Skeletal muscle satellite cell (primary cell): ENCODE measurements at regions not wholly inside any gene's neighbourhood (a gene's known extent, or its start where the extent isn't known, plus 50 kb on each side); places are given as distances from the start of the nearest gene placed in this dataset.
A peak's percentile ranks its signal among the peaks of the same experiment; 100 is the strongest.

Experiments
- H3K27me3 ChIP-seq: 2 replicates; pipeline ENCODE4 v1.7.0; 2013; ENCODE audit warnings: low read length; ENCODE audit not compliant: control insufficient read depth, insufficient read depth
- H3K36me3 ChIP-seq: 2 replicates; pipeline ENCODE4 v1.7.0; 2013; ENCODE audit warnings: mild to moderate bottlenecking, control low read depth, low read length; ENCODE audit not compliant: insufficient read depth
- H3K4me1 ChIP-seq: 2 replicates; pipeline ENCODE4 v1.7.0; 2013; ENCODE audit warnings: low read length; ENCODE audit not compliant: control insufficient read depth, insufficient read depth
- H3K4me2 ChIP-seq: 2 replicates; pipeline ENCODE4 v1.7.0; 2013; ENCODE audit warnings: mild to moderate bottlenecking, low read length
- H3K4me3 ChIP-seq: 2 replicates; pipeline ENCODE4 v1.7.0; 2013; ENCODE audit warnings: low read length
- H3K9ac ChIP-seq: 2 replicates; pipeline ENCODE4 v1.7.0; 2013; ENCODE audit warnings: mild to moderate bottlenecking, low read depth, low read length, moderate library complexity
- H3K9me3 ChIP-seq: replicated peaks from 2 replicates; pipeline ENCODE4 v1.7.0; 2013; ENCODE audit warnings: mild to moderate bottlenecking, control low read depth, low read length

DNA sequence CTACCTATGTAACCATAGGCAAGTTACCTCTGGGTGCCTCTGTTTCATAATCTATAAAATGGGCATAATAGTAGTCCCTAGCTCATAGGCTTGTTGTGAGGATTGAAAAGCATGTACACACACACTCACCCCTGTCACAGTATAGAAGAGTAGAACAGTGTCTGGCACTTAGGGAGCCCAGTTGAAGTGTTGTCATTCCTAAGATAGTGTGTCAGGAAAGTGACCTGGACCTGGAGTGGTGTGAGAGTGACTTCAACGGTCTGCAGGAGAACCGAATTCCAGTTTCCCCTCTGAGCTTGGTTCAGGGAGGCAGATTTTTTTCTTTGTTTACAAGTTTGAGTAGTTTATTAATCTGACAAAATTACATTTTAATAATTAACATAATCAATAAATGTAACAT, 229.9 kb upstream of the MAP3K7 start:
- Histone ChIP-seq H3K36me3 (no peaks in the 10 kb centered on the region), H3K4me3 (no peak overlapping the region), H3K9me3 (no peaks in the 10 kb centered on the region), H3K27me3 (no peaks in the 10 kb centered on the region), H3K4me1 (no peaks in the 10 kb centered on the region), H3K4me2 (no peak overlapping the region), H3K9ac (no peak overlapping the region)

DNA sequence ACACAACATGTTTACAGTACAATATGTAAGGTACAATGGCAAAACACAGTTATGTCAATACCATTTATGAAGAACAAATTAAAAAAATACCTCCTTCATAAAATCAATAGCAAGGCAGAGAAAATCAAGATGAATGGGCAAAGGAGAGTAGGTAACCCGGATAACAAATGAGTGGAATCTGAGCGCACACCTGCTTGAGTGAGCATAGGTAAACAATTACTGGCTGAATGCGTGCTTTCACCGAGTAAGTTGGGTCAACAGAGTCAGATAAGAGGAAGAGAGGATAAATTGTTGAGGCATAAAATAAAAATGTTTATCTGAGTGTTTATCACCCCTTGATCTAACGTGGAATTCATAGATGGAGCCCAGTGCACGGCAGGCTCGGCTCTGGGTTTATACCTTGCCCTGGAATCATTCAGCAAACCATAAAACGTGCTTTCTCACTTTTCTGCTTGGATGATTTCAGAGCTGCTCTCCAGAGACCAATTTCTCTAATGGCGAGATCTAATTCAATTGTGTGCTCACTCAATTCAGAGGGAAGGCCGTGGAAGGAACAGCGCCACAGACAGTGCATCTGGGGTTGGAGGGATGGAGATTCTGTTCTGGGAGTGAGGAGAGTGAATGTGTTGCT, 224.8 kb upstream of the MAP3K7 start:
- Histone ChIP-seq H3K27me3 (no peaks in the 10 kb centered on the region), H3K36me3 (no peaks in the 10 kb centered on the region), H3K4me1 (no peaks in the 10 kb centered on the region), H3K4me3 (no peak overlapping the region), H3K9ac (no peak overlapping the region), H3K9me3 (no peaks in the 10 kb centered on the region), H3K4me2 (no peak overlapping the region)

DNA sequence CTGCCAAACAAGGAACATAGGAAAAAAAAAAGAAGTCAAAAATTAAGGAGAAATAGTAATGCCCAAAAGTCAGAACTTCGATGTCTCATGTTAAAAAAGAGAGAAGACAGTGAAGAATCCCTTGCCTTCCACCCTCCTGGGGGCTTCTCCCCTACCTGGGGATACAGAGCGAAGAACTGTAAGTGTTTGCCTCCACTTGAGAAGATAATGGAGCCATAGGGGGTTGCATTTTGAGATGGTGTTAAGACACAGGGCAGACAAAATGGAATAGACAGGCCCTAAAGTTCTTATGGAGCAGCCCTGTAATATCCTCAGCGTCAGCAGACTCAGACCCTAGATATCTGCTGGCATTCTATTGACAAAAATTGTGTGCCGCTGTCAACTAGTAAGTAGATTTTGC, 222.2 kb upstream of the MAP3K7 start:
- Histone ChIP-seq H3K9ac (no peak overlapping the region), H3K4me1 (no peaks in the 10 kb centered on the region), H3K9me3 (no peaks in the 10 kb centered on the region), H3K36me3 (no peaks in the 10 kb centered on the region), H3K27me3 (no peaks in the 10 kb centered on the region), H3K4me2 (no peak overlapping the region), H3K4me3 (no peak overlapping the region)

DNA sequence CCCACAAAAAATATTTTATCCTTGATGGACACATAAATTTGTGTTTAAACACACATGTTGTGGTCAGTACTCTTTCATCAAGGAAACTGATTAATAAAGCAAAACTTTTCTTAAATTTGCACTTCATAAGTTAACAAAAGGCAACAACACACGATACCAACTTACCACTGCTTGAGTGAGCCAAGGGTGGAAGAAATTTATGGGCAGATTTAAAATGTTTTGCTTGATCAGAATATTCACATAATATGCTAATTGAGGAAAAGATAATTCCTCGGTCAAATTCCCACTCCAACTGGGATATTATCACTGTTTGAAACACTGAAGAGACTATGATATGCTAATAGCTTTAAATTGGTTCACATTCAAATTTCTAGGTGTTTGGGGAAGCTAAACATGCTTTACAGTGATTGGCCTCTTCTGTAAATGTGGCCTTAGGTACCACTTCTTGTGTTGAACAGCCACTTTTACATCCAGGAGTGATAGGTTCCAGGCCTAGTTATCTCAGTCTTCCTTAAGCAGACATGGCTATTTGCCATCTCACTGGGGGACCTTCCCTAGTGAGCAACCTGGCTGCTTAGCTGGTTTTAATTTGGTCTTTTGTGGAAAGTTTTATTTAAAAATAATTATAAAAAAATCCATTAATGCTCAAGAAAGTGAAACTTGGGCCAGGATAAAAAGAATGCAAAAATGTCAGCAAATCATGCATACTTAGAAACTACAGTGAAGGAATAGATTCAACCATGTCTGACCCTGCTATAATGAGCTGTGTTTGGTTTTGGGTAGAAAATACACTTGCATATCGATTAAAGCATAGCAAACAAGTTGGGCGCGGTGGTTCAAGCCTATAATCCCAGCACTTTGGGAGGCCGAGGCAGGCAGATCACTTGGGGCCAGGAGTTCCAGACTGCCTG, 221.2 kb upstream of the MAP3K7 start:
- Histone ChIP-seq H3K9ac (no peak overlapping the region), H3K4me2 (no peak overlapping the region), H3K27me3 (no peaks in the 10 kb centered on the region), H3K4me3 (no peak overlapping the region), H3K4me1 (no peaks in the 10 kb centered on the region), H3K9me3 (no peaks in the 10 kb centered on the region), H3K36me3 (no peaks in the 10 kb centered on the region)

DNA sequence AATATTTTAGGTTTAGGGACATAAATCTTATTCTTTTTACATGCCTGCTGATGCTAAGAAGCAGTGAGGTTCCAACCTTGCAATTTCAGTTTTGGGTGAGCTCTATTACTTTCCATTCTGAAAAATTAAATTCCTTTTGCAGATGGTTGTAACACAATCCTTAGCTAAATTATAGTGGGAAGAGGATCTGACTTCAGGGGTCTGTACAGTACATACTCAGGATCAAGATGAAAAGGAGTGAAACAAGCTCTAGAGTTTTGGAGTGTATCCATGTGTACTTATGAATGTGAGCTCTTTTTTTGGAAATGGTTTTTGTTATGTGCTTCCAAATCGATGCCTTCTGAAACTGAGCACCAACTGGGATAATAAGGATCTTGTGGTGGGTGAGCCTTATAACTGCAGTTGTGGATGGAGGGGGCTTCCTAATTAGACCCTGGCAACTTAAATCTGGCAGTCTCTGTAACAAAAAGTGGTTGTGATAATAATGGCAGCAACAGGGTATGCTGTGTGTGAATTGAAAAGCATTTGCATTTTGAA, 218.8 kb upstream of the MAP3K7 start:
- Histone ChIP-seq H3K36me3 (no peaks in the 10 kb centered on the region), H3K4me2 (no peak overlapping the region), H3K9ac (no peak overlapping the region), H3K9me3 (no peaks in the 10 kb centered on the region), H3K4me3 (no peak overlapping the region), H3K4me1 (no peaks in the 10 kb centered on the region), H3K27me3 (no peaks in the 10 kb centered on the region)

DNA sequence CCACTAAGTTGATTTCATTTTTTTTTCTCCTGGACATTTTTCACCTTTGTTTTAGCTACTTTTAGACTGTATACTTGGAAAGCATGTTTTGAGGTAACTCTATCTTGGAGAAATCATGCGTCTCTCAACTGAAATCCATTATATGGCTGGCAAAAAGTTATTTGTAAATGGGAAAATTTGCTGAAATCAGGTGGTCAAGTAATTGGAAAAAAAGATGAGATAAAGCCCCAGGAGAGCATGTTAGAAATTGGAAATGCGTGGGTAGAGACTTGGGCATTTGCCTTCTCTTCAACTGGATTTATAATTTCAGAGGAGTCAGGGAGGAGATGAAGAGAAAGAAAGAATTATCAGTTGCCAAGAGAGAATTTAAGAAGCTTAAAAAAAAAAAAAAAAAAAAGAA, 217.1 kb upstream of the MAP3K7 start:
- no peak overlapping the region for H3K4me2 ChIP-seq
- H3K4me3 ChIP-seq: no peak overlapping the region
- no peaks in the 10 kb centered on the region for H3K36me3 ChIP-seq
- H3K9ac ChIP-seq: no peak overlapping the region
- no peaks in the 10 kb centered on the region for H3K27me3 ChIP-seq
- no peaks in the 10 kb centered on the region for H3K4me1 ChIP-seq
- H3K9me3 ChIP-seq: no peaks in the 10 kb centered on the region

DNA sequence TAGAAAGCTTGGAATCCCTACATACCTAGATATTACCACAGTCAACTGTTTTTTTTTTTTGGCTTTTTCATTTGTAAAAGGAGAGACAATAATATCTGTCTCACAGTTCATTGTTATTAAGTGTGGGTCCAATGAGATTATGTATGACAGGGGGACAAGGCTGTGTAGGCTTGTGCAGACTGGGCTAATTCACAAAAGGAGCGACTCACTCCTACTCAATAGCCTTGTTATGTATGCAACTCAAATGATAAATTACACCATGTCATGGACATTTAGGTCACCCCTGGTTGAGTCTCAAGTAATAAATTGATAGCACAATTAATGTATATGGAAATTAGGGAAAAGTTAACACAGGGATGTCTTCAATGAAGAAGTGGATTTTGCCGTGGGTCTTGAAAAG, 208.2 kb upstream of the MAP3K7 start:
- no peaks in the 10 kb centered on the region for H3K9me3 ChIP-seq
- no peak overlapping the region for H3K4me2 ChIP-seq
- H3K4me1 ChIP-seq: peaks cover 12% of the 10 kb centered on the region
- H3K36me3 ChIP-seq: no peaks in the 10 kb centered on the region
- H3K4me3 ChIP-seq: no peak overlapping the region
- H3K27me3 ChIP-seq: no peaks in the 10 kb centered on the region
- H3K9ac ChIP-seq: no peak overlapping the region

DNA sequence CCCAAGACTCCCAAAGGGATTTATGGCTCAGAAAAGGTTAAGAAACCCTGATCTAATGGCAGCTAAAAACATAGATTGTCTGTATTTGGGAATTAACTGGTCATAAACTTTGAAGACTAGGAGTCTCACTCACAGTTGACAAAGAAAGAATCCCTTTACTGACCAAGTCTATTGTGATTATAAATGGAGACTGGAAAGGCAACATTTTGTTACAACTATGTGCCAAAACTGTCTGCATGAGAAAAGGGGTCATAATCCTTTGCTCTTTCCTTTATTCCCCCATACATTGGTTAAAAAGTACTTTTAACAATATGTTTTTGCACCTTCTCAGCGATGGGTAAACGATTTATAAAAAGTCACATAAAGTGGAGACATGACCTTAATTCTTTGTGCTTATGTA, 206.9 kb upstream of the MAP3K7 start:
- H3K4me2 ChIP-seq: no peak overlapping the region
- H3K27me3 ChIP-seq: no peaks in the 10 kb centered on the region
- no peak overlapping the region for H3K4me3 ChIP-seq
- peaks cover 17% of the 10 kb centered on the region for H3K4me1 ChIP-seq
- no peak overlapping the region for H3K9ac ChIP-seq
- no peaks in the 10 kb centered on the region for H3K9me3 ChIP-seq
- no peaks in the 10 kb centered on the region for H3K36me3 ChIP-seq

DNA sequence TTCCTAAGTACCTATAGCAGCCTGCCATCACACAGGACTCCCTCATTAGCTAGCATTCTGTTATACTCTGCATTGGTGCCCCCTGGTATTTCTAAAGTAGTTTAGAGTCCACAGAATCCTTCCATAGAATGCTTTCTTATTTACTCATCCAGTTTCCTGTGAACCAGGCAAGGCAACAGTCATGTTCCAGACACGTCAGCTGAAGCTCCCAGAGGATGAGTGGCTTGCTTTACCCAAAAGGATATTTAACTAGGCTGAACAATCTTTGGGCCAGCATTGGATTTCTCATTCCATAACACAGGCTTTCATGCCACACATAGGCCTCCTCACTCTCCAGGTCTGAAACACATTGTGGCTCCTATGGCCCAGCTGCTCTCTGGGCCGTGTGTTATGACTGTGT, 203.8 kb upstream of the MAP3K7 start:
- no peaks in the 10 kb centered on the region for H3K36me3 ChIP-seq
- H3K4me2 ChIP-seq: peak overlapping the region; percentile 54
- H3K9ac ChIP-seq: peak overlapping the region; percentile 45
- no peaks in the 10 kb centered on the region for H3K27me3 ChIP-seq
- H3K4me3 ChIP-seq: no peak overlapping the region
- H3K9me3 ChIP-seq: no peaks in the 10 kb centered on the region
- H3K4me1 ChIP-seq: peaks cover 17% of the 10 kb centered on the region

DNA sequence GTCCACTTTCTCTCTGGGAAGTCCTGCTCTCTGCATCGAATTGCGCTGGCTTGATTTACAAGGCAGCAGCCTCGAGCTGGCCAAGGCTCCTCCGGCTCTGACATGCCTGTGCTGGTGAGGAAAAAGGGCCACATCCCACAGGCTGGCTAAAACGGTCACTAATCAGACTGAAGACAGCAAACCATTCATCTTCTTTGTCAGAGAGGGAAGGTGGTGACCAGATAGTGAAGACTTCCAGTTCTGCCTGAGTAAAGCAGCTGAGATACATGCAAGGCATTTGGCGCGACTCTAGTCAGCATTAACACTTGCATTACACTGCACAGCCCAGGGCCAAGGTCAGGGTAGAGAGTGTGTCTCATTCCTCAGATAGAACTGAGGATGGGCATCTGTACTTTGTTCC, 203.2 kb upstream of the MAP3K7 start:
- no peaks in the 10 kb centered on the region for H3K27me3 ChIP-seq
- no peaks in the 10 kb centered on the region for H3K9me3 ChIP-seq
- peaks cover 17% of the 10 kb centered on the region for H3K4me1 ChIP-seq
- H3K36me3 ChIP-seq: no peaks in the 10 kb centered on the region
- H3K9ac ChIP-seq: peak overlapping the region; percentile 45
- peak overlapping the region; percentile 21 for H3K4me3 ChIP-seq
- peak overlapping the region; percentile 54 for H3K4me2 ChIP-seq

DNA sequence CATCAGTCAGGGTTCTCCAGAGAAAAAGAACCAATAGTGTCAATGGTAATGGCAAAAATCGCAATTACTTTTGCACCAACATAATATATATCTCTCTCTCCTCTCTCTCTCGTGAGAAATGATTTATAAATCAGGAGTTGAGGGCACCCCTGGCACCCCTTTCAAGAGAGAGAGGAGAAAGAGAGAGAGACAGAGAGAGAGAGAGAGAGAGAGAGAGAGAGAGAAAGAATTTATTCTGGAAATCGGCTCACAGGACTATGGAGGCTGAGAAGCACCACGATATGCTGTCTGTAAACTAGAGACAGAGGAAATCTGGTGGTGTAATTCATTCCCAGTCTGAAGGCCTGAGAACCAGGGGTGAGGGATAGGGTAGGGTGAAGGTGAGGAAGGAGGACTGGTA, 201.9 kb upstream of the MAP3K7 start:
- Histone ChIP-seq H3K4me2 (no peak overlapping the region), H3K4me3 (no peak overlapping the region), H3K9ac (no peak overlapping the region), H3K36me3 (no peaks in the 10 kb centered on the region), H3K27me3 (no peaks in the 10 kb centered on the region), H3K9me3 (no peaks in the 10 kb centered on the region), H3K4me1 (peaks cover 17% of the 10 kb centered on the region)
